ENCODE measurements at regions not wholly inside any gene's neighbourhood (a gene's known extent, or its start where the extent isn't known, plus 50 kb on each side); places are given as distances from the start of the nearest gene placed in this dataset.
A peak's percentile ranks its signal among the peaks of the same experiment; 100 is the strongest.

DNA sequence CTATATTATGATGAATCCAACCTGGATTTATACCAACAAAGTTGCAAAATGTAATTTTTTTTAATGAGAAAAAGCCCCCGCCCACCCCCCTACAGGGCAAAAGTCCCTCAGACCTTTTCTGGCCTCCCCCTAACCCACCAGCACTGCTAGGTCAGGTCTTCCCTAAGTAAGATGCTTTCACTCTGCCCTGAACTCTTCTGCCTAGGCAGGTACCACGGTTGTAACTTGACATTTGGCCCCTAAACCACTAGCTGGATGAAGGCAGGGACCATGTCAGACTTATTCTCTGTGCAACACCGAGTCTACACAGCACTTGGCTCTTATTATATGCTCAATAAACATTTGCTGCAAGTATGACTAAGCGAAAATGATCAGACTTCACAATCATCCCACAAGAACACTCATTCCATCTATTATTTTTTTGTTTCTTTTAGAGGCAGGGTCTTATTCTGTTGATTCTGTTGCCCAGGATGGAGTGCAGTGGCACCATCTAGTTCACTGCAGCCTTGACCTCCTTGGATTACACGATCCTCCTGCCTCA is 63.2 kb downstream of the SPRING1 start:
- Histone ChIP-seq H4K5ac (ENCODE audit: insufficient read length, low read depth, low read length) (no peak overlapping the region), H3K23me2 (ENCODE audit: low read depth, low read length) (peaks cover 1% of the 10 kb centered on the region; the same call in 1 of the 2 replicates), H3K36me3 (ENCODE audit: control insufficient read depth in 2 of 4, insufficient read depth in 4 of 4, low read length in 3 of 4) (no peaks in the 10 kb centered on the region), H3K18ac (ENCODE audit: extremely low read depth, low read length) (no peak overlapping the region), H2BK20ac (ENCODE audit: low read length) (no peak overlapping the region), H3K14ac (ENCODE audit: insufficient read length) (no peak overlapping the region), H3K9ac (replicated peaks in 1 of 4; ENCODE audit: extremely low read depth in 1 of 4, low read depth in 3 of 4, low read length in 3 of 4) (no peak overlapping the region), H3K4me3 (ENCODE audit: extremely low read depth in 1 of 4, insufficient read depth in 2 of 4, low read depth in 3 of 4, low read length in 4 of 4) (no peak overlapping the region), H3K27ac (ENCODE audit: low read depth, low read length) (no peak overlapping the region), H4K20me1 (replicated peaks in 1 of 2; ENCODE audit: control insufficient read depth in 1 of 2, insufficient read depth in 2 of 2, low read length in 2 of 2) (no peaks in the 10 kb centered on the region), H3K4ac (replicated peaks; ENCODE audit: insufficient read length, low read depth, low read length) (no peak overlapping the region), H4K8ac (ENCODE audit: extremely low read depth, insufficient read depth, low read length) (no peak overlapping the region), H3K23ac (ENCODE audit: insufficient read length) (no peak overlapping the region), H3K56ac (replicated peaks; ENCODE audit: insufficient read length, low read depth, low read length) (no peak overlapping the region), H2BK5ac (ENCODE audit: low read depth, low read length) (no peak overlapping the region), H3K27me3 (replicated peaks in 1 of 4; ENCODE audit: control insufficient read depth in 3 of 4, extremely low read depth in 1 of 4, insufficient read depth in 3 of 4, low read length in 3 of 4) (no peaks in the 10 kb centered on the region), H4K91ac (replicated peaks; ENCODE audit: insufficient read length, low read length) (no peak overlapping the region), H2AFZ (ENCODE audit: low read length) (no peak overlapping the region), H2AK5ac (ENCODE audit: low read depth, low read length) (no peak overlapping the region), H2BK15ac (ENCODE audit: low read length) (0 out of 2 replicates have a peak overlapping the region, but pooled peaks have one; percentile 53), H3K9me3 (ENCODE audit: insufficient read depth in 2 of 2, low read depth in 1 of 2, low read length in 1 of 2) (no peaks in the 10 kb centered on the region), H2BK120ac (replicated peaks; ENCODE audit: low read depth, low read length) (no peak overlapping the region), H3K79me1 (ENCODE audit: low read depth, low read length) (no peaks in the 10 kb centered on the region), H3K79me2 (ENCODE audit: control insufficient read depth in 1 of 2, insufficient read depth in 2 of 2, low read length in 2 of 2) (no peaks in the 10 kb centered on the region), H3K4me2 (ENCODE audit: insufficient read depth in 1 of 2, low read depth in 2 of 2, low read length in 2 of 2) (no peak overlapping the region), H3K4me1 (replicated peaks in 1 of 4; ENCODE audit: control insufficient read depth in 3 of 4, insufficient read depth in 4 of 4, low read length in 3 of 4) (no peaks in the 10 kb centered on the region), H2BK12ac (ENCODE audit: low read depth, low read length) (peak overlapping the region; percentile 64; the same call in 1 of the 2 replicates)
- CTCF ChIA-PET (ENCODE audit: partially characterized antibody), result interaction anchor here (0.6 to 1.7 kb wide), 5 partner anchors 9 to 331 kb away, joined by 3 to 7 read pairs (median 3); no protein-coding TSS in a partner anchor
- WGBS, 2 experiments (ENCODE audit: extremely low coverage in 1 of 2, insufficient coverage in 1 of 2, insufficient read length in 1 of 2, insufficient replicate concordance in 2 of 2, low coverage in 1 of 2, low lambda C conversion rate in 2 of 2, missing lambda C conversion rate in 1 of 2), result 87% methylated on average over 4 of the region's 5 CpGs; no CpG with 5 or more reads in 1 of the 2 experiments
- no peak for DNase-seq (ENCODE audit: low read depth in 1 of 2, low spot score in 2 of 2)
- FAIRE-seq, result no peak
- POLR2A ChIA-PET (ENCODE audit: partially characterized antibody), result no interaction called here
- TF ChIP-seq BACH1 (IDR thresholded peaks at IDR 0.05; ENCODE audit: low read length) (no peak), SIN3A (conservative IDR thresholded peaks at IDR 0.05 in 1 of 2, IDR thresholded peaks at IDR 0.05 in 1 of 2; ENCODE audit: low read depth in 1 of 2, low read length in 2 of 2) (no peak), TAF1 (IDR thresholded peaks at IDR 0.05; ENCODE audit: low read depth, low read length) (no peak), KDM1A (IDR thresholded peaks at IDR 0.05; ENCODE audit: borderline replicate concordance, low read length) (no peak), ZNF274 (IDR thresholded peaks at IDR 0.05; ENCODE audit: borderline replicate concordance, extremely low read depth, low read length) (no peak), POLR2A (IDR thresholded peaks at IDR 0.05; ENCODE audit: control extremely low read depth in 1 of 2, low read depth in 2 of 2, low read length in 2 of 2) (no peak), KDM5A (IDR thresholded peaks at IDR 0.05; ENCODE audit: low read length) (no peak), RNF2 (IDR thresholded peaks at IDR 0.05; ENCODE audit: borderline replicate concordance, low read depth, low read length, missing control alignments, poor library complexity, severe bottlenecking) (no peak), SAP30 (IDR thresholded peaks at IDR 0.05; ENCODE audit: insufficient read depth, insufficient replicate concordance, low read length) (no peak), TBP (IDR thresholded peaks at IDR 0.05; ENCODE audit: low read depth, low read length) (no peak)
- TF ChIP-seq, protein P1, sequence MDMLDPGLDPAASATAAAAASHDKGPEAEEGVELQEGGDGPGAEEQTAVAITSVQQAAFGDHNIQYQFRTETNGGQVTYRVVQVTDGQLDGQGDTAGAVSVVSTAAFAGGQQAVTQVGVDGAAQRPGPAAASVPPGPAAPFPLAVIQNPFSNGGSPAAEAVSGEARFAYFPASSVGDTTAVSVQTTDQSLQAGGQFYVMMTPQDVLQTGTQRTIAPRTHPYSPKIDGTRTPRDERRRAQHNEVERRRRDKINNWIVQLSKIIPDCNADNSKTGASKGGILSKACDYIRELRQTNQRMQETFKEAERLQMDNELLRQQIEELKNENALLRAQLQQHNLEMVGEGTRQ (IDR thresholded peaks at IDR 0.05; ENCODE audit: low read length), result no peak

Measured in H1 (cell line).